ENCODE measurements at regions not wholly inside any gene's neighbourhood (a gene's known extent, or its start where the extent isn't known, plus 50 kb on each side); places are given as distances from the start of the nearest gene placed in this dataset.

DNA sequence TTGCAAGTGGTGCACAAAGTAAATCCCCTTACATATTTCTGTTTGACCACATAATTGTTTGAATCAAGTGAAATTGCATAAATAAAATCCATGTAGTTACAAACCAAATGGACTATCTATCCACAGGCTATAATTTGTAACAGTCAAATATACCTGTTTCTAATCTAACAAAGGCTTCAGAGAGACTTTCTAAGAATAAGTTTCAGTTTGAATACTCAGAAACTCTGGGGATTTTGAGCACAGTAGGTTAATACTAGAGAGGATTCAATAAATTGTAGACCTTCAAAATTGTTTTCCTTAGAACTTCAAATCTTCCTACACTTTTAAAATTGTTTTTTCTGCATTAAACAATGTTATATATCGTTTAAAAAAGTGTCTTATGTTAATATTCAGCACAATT is 1250.1 kb downstream of the NLGN4X start:
- DNase-seq (ENCODE audit: low spot score in 2 of 2, unreplicated experiment in 2 of 2): no peak
- no peak overlapping the region for H3K27ac Mint-ChIP-seq
- H3K9me3 Mint-ChIP-seq: peaks cover 13% of the 10 kb centered on the region
- H3K27me3 Mint-ChIP-seq (ENCODE audit: low read depth): peaks cover 2% of the 10 kb centered on the region
- no peak overlapping the region for H3K4me3 Mint-ChIP-seq
- H3K4me1 Mint-ChIP-seq: no peaks in the 10 kb centered on the region
- no peaks in the 10 kb centered on the region for H3K36me3 Mint-ChIP-seq
- TF ChIP-seq, protein P1, sequence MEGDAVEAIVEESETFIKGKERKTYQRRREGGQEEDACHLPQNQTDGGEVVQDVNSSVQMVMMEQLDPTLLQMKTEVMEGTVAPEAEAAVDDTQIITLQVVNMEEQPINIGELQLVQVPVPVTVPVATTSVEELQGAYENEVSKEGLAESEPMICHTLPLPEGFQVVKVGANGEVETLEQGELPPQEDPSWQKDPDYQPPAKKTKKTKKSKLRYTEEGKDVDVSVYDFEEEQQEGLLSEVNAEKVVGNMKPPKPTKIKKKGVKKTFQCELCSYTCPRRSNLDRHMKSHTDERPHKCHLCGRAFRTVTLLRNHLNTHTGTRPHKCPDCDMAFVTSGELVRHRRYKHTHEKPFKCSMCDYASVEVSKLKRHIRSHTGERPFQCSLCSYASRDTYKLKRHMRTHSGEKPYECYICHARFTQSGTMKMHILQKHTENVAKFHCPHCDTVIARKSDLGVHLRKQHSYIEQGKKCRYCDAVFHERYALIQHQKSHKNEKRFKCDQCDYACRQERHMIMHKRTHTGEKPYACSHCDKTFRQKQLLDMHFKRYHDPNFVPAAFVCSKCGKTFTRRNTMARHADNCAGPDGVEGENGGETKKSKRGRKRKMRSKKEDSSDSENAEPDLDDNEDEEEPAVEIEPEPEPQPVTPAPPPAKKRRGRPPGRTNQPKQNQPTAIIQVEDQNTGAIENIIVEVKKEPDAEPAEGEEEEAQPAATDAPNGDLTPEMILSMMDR (IDR thresholded peaks at IDR 0.05; ENCODE audit: unreplicated experiment): no peak

DNA sequence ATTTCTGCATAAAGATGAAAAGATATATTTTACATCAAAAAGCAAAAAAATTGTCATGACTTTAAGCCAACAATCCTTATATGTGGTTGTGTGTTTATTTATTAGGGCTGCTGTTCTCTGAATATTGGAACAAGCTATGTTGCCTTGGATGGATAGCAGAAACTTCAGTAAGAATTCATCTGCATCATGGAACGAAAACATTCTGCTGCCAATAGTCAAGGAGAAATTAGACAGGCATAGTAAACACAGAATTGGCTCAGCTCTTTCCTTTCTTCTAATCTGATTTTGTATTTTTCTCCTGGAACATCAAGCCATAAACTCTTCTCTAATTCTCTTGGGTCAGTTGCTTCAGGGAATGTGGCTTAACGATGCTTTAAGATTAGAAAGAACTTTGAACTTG is 1257.0 kb downstream of the NLGN4X start:
- no peak overlapping the region for H3K4me3 Mint-ChIP-seq
- H3K27ac Mint-ChIP-seq: no peak overlapping the region
- no peaks in the 10 kb centered on the region for H3K36me3 Mint-ChIP-seq
- H3K4me1 Mint-ChIP-seq: no peaks in the 10 kb centered on the region
- H3K27me3 Mint-ChIP-seq (ENCODE audit: low read depth): no peaks in the 10 kb centered on the region
- peaks cover 28% of the 10 kb centered on the region for H3K9me3 Mint-ChIP-seq
- TF ChIP-seq, protein P1 (IDR thresholded peaks at IDR 0.05; ENCODE audit: unreplicated experiment): no peak
- no peak for DNase-seq (ENCODE audit: low spot score in 2 of 2, unreplicated experiment in 2 of 2)

DNA sequence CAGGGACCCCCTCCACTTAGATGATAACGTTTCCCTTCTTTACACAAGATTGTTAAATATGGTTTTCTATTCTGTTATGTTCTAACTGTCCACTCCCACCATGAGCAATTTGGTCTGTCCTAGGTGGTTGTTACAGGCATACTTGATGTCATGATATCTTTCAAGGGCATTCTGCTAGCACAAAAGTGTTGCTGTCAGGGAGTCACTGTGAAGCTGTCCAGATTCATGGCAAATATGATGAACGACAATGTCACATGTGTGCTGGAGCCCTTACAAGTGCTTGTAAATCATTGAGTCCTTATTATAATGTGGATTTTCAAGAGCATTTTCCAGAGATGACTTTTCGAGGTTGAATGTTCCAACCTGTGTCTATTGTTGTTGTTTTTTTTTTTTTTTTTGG is 1250.7 kb upstream of the PRKX start:
- Mint-ChIP-seq H3K4me3 (no peak overlapping the region), H3K36me3 (no peaks in the 10 kb centered on the region), H3K9me3 (peaks cover 13% of the 10 kb centered on the region), H3K27ac (no peak overlapping the region), H3K27me3 (ENCODE audit: low read depth) (peaks cover 2% of the 10 kb centered on the region), H3K4me1 (no peaks in the 10 kb centered on the region)
- TF ChIP-seq, protein P1 (IDR thresholded peaks at IDR 0.05; ENCODE audit: unreplicated experiment): no peak
- DNase-seq (ENCODE audit: low spot score in 2 of 2, unreplicated experiment in 2 of 2): no peak

DNA sequence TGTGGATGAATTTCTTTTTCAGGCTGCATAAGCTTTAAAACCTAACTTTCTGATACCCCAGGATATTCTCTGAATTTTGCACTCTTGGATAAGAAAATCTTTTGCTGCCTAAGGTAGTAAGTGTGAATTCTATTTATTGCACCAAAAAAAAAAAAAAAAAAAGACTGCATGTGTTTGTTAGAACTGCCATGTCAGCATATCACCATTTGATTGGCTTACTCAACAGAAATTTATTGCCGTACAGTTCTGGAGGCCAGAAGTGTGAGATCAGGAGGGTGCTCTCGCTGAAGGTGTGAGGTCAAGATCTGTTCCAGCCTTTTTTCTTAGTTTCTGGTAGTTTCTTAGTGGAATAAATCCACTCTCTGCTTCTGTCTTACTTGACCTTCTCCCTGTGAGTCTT is 1250.0 kb upstream of the PRKX start:
- Mint-ChIP-seq H3K4me3 (no peak overlapping the region), H3K36me3 (no peaks in the 10 kb centered on the region), H3K27ac (no peak overlapping the region), H3K4me1 (no peaks in the 10 kb centered on the region), H3K27me3 (ENCODE audit: low read depth) (peaks cover 2% of the 10 kb centered on the region), H3K9me3 (peaks cover 13% of the 10 kb centered on the region)
- TF ChIP-seq, protein P1 (IDR thresholded peaks at IDR 0.05; ENCODE audit: unreplicated experiment): no peak
- no peak for DNase-seq (ENCODE audit: low spot score in 2 of 2, unreplicated experiment in 2 of 2)

DNA sequence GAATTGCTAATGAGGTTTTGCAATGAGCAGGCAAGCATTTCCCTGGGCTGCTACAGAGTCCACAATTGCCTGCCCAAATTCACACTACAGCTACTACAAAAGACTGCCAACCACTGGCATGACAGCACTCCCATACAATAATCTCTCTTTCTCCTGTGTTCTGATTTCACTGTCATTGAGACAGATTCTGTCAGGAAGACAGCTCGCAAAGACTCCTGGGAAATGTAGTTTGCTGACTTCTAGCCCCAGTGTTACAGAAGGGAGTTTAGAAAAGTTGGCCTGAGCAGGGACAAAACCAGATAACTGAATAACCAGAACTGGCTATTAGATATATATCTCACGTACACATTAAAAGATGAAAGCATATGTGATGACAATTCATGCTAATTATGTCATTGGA is 1231.3 kb upstream of the PRKX start:
- no peaks in the 10 kb centered on the region for H3K36me3 Mint-ChIP-seq
- H3K4me3 Mint-ChIP-seq: no peak overlapping the region
- no peaks in the 10 kb centered on the region for H3K4me1 Mint-ChIP-seq
- no peaks in the 10 kb centered on the region for H3K9me3 Mint-ChIP-seq
- no peak for DNase-seq (ENCODE audit: low spot score in 2 of 2, unreplicated experiment in 2 of 2)
- TF ChIP-seq, protein P1 (IDR thresholded peaks at IDR 0.05; ENCODE audit: unreplicated experiment): no peak
- no peak overlapping the region for H3K27ac Mint-ChIP-seq
- H3K27me3 Mint-ChIP-seq (ENCODE audit: low read depth): no peaks in the 10 kb centered on the region

DNA sequence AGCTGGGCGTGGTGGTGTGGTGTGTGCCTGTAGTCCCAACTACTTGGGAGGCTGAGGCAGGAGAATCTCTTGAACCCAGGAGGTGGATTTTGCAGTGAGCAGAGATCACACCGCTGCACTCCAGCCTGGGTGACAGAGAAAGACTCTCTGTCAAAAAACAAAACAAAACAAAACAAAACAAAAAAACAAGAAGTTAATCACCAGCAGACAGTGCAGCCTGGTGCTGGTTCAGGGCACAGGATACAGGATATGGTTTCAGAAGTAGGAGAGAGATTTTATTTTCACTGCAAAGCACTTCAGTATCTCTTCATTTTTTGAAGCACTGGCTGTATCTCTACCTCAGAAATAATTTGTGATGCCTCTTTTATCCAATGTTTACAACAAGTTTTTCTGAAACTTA is 1222.9 kb upstream of the PRKX start:
- Mint-ChIP-seq H3K27ac (no peak overlapping the region), H3K36me3 (no peaks in the 10 kb centered on the region), H3K4me3 (no peak overlapping the region), H3K4me1 (no peaks in the 10 kb centered on the region), H3K27me3 (ENCODE audit: low read depth) (no peaks in the 10 kb centered on the region), H3K9me3 (no peaks in the 10 kb centered on the region)
- no peak for DNase-seq (ENCODE audit: low spot score in 2 of 2, unreplicated experiment in 2 of 2)
- TF ChIP-seq, protein P1 (IDR thresholded peaks at IDR 0.05; ENCODE audit: unreplicated experiment): no peak
